ENCODE measurements at regions not wholly inside any gene's neighbourhood (a gene's known extent, or its start where the extent isn't known, plus 50 kb on each side); places are given as distances from the start of the nearest gene placed in this dataset.

DNA sequence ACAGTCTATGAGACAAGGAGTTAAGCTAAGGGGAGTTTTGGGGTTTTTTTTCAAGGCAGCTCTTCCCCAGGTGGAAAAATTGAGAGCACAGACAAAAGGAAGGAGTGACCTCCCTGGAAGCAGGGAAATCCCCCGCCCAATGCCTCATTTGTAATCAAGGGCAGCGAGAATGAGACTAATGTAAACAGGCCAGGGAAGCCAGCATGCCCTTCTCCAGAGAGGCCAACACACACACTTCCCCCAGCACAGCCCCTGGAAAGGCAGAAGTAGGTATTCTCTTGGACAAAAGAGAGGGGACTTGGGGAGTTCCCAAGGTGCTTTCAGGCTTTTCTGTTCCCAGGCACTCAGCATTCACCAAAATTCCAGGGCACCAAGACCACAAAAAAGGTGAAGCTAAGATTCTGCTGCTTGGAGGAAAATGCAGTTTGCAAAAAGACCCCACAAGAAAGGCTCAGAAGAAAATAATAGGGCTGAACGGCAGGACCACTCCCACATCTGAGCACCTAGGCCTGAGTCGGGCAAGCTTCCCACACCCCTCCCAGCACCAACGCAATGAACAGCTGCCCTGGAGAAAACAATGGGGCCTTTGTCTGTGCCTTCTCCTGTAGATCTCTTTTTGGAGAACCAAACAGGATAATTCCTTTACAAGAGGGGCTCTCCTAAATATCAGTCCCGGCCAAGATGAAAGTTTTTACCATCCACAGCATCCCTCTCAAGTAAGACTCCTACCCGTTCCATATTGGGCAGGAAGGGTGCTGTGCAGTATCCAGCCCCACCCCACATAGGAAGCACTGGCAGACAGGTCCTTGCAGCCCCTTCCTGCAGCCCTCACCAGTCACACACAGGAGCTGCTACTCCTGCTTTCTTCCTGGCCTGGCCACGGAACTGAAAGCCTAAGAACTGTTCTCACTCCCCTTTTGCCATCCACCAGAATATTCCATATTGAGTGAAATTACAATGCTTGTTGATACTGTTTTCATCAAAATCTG lies 70.7 kb upstream of the AKIP1 start:
- no peak overlapping the region for H2AFZ ChIP-seq (ENCODE audit: low read depth, low read length)
- no peaks in the 10 kb centered on the region for H3K9me1 ChIP-seq (ENCODE audit: control insufficient read depth, insufficient read depth, low read length)
- intact Hi-C loops (cut with micrococcal nuclease) (no loop called here), in situ Hi-C loops (cut with MboI) (no loop called here)
- BruUV-seq (replicated peaks): no TSS peak
- H3K4me3 ChIP-seq: no peak overlapping the region
- no peaks in the 10 kb centered on the region for H3K79me2 ChIP-seq (ENCODE audit: control insufficient read depth, insufficient read depth, low read length)
- POLR2A ChIA-PET: interaction anchor here (1.1 to 1.7 kb wide), 3 partner anchors 11 to 14 kb away, joined by 3 to 5 read pairs (median 4); no protein-coding TSS in a partner anchor
- ATAC-seq: no peak
- H3K9ac ChIP-seq (ENCODE audit: insufficient read depth in 1 of 2, low read depth in 2 of 2, low read length in 2 of 2): no peak overlapping the region
- peaks cover 24 to 54% of the 10 kb centered on the region in 2 experiments for H3K27me3 ChIP-seq (ENCODE audit: control insufficient read depth in 2 of 2, insufficient read depth in 2 of 2, low read length in 2 of 2)
- no peak for FAIRE-seq
- 0% methylated on average over 8 of the region's 8 CpGs for WGBS (ENCODE audit: insufficient coverage, low coverage, missing lambda C conversion rate)
- H3K36me3 ChIP-seq (ENCODE audit: control insufficient read depth, insufficient read depth, low read length): no peaks in the 10 kb centered on the region
- H4K20me1 ChIP-seq (replicated peaks; ENCODE audit: control insufficient read depth, insufficient read depth, low read length): 0 out of 2 replicates have a peak, but pooled peaks cover 3% of the 10 kb centered on the region
- CTCF ChIA-PET (ENCODE audit: low intra/inter-chr PET ratio): no interaction called here
- no peaks in the 10 kb centered on the region for H3K4me1 ChIP-seq (replicated peaks in 1 of 2; ENCODE audit: control insufficient read depth in 2 of 2, insufficient read depth in 2 of 2, low read length in 2 of 2)
- no peak overlapping the region for H3K27ac ChIP-seq (ENCODE audit: extremely low read depth, low read depth, low read length)
- H3K9me3 ChIP-seq (replicated peaks; ENCODE audit: control insufficient read depth, insufficient read depth, low read depth, low read length): no peaks in the 10 kb centered on the region
- no peak for DNase-seq (ENCODE audit: extremely low read depth in 1 of 4, low spot score in 3 of 4)
- H3K4me2 ChIP-seq (ENCODE audit: insufficient read depth, low read length): no peak overlapping the region
- TF ChIP-seq, protein P1, sequence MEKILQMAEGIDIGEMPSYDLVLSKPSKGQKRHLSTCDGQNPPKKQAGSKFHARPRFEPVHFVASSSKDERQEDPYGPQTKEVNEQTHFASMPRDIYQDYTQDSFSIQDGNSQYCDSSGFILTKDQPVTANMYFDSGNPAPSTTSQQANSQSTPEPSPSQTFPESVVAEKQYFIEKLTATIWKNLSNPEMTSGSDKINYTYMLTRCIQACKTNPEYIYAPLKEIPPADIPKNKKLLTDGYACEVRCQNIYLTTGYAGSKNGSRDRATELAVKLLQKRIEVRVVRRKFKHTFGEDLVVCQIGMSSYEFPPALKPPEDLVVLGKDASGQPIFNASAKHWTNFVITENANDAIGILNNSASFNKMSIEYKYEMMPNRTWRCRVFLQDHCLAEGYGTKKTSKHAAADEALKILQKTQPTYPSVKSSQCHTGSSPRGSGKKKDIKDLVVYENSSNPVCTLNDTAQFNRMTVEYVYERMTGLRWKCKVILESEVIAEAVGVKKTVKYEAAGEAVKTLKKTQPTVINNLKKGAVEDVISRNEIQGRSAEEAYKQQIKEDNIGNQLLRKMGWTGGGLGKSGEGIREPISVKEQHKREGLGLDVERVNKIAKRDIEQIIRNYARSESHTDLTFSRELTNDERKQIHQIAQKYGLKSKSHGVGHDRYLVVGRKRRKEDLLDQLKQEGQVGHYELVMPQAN (IDR thresholded peaks at IDR 0.05; ENCODE audit: borderline replicate concordance): no peak
- TF ChIP-seq NCOA4 (IDR thresholded peaks at IDR 0.05; ENCODE audit: partially characterized antibody): no peak
- TF ChIP-seq, protein P2, sequence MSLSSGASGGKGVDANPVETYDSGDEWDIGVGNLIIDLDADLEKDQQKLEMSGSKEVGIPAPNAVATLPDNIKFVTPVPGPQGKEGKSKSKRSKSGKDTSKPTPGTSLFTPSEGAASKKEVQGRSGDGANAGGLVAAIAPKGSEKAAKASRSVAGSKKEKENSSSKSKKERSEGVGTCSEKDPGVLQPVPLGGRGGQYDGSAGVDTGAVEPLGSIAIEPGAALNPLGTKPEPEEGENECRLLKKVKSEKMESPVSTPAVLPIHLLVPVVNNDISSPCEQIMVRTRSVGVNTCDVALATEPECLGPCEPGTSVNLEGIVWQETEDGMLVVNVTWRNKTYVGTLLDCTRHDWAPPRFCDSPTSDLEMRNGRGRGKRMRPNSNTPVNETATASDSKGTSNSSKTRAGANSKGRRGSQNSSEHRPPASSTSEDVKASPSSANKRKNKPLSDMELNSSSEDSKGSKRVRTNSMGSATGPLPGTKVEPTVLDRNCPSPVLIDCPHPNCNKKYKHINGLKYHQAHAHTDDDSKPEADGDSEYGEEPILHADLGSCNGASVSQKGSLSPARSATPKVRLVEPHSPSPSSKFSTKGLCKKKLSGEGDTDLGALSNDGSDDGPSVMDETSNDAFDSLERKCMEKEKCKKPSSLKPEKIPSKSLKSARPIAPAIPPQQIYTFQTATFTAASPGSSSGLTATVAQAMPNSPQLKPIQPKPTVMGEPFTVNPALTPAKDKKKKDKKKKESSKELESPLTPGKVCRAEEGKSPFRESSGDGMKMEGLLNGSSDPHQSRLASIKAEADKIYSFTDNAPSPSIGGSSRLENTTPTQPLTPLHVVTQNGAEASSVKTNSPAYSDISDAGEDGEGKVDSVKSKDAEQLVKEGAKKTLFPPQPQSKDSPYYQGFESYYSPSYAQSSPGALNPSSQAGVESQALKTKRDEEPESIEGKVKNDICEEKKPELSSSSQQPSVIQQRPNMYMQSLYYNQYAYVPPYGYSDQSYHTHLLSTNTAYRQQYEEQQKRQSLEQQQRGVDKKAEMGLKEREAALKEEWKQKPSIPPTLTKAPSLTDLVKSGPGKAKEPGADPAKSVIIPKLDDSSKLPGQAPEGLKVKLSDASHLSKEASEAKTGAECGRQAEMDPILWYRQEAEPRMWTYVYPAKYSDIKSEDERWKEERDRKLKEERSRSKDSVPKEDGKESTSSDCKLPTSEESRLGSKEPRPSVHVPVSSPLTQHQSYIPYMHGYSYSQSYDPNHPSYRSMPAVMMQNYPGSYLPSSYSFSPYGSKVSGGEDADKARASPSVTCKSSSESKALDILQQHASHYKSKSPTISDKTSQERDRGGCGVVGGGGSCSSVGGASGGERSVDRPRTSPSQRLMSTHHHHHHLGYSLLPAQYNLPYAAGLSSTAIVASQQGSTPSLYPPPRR (CRISPR knock-in tag; IDR thresholded peaks at IDR 0.05; ENCODE audit: borderline replicate concordance): no peak
- no peak for TF ChIP-seq MCM5 (IDR thresholded peaks at IDR 0.05; ENCODE audit: low read depth)
- no peak for TF ChIP-seq CBX3 (IDR thresholded peaks at IDR 0.05; ENCODE audit: borderline replicate concordance in 1 of 2, low read length in 2 of 2)
- no peak for TF ChIP-seq HMG20B (CRISPR knock-in tag; IDR thresholded peaks at IDR 0.05)
- TF ChIP-seq RCOR1 (IDR thresholded peaks at IDR 0.05; ENCODE audit: borderline replicate concordance in 1 of 2, low read depth in 2 of 2, low read length in 2 of 2): no peak
- TF ChIP-seq, protein P3, sequence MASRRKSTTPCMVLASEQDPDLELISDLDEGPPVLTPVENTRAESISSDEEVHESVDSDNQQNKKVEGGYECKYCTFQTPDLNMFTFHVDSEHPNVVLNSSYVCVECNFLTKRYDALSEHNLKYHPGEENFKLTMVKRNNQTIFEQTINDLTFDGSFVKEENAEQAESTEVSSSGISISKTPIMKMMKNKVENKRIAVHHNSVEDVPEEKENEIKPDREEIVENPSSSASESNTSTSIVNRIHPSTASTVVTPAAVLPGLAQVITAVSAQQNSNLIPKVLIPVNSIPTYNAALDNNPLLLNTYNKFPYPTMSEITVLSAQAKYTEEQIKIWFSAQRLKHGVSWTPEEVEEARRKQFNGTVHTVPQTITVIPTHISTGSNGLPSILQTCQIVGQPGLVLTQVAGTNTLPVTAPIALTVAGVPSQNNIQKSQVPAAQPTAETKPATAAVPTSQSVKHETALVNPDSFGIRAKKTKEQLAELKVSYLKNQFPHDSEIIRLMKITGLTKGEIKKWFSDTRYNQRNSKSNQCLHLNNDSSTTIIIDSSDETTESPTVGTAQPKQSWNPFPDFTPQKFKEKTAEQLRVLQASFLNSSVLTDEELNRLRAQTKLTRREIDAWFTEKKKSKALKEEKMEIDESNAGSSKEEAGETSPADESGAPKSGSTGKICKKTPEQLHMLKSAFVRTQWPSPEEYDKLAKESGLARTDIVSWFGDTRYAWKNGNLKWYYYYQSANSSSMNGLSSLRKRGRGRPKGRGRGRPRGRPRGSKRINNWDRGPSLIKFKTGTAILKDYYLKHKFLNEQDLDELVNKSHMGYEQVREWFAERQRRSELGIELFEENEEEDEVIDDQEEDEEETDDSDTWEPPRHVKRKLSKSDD (conservative IDR thresholded peaks at IDR 0.05; ENCODE audit: low read length): no peak
- no peak for TF ChIP-seq GTF2A2 (tag; IDR thresholded peaks at IDR 0.05)
- TF ChIP-seq SMARCB1 (IDR thresholded peaks at IDR 0.05; ENCODE audit: insufficient read length, low read depth): no peak
- no peak for TF ChIP-seq L3MBTL2 (IDR thresholded peaks at IDR 0.05)

All from K562 (cell line).